Stimulated activated CD4-positive, alpha-beta T cell treated with anti-CD3 and anti-CD28 coated beads, Interleukin-15, amount 100 ng/mL, for 48 hours (primary cell): ENCODE measurements at regions not wholly inside any gene's neighbourhood (a gene's known extent, or its start where the extent isn't known, plus 50 kb on each side); places are given as distances from the start of the nearest gene placed in this dataset.
"Not testable (repeated sequence)": the region's sequence is repeated elsewhere in the genome, so short reads cannot be mapped to it uniquely, and the experiment has no call there.

Source experiments
- DNase-seq, 2 donors: peaks; one replicate each; pipeline ENCODE4 v3.0.0-alpha.2; 2020; ENCODE audit warnings: low read depth in 2 of 2

- DNase-seq: no peak
Observed at GRCh38 chr6:4677011-4677750, 99.0 kb upstream of the CDYL start.

- no peak for DNase-seq
Observed at GRCh38 chr6:4676016-4676415, 100.2 kb upstream of the CDYL start.

- no peak for DNase-seq
Observed at GRCh38 chr6:4675121-4675520, 101.1 kb upstream of the CDYL start.

- DNase-seq: no peak
Observed at GRCh38 chr6:4673861-4674260, 102.3 kb upstream of the CDYL start.

- DNase-seq: no peak
Observed at GRCh38 chr6:4672772-4673171, 103.4 kb upstream of the CDYL start.

- no peak for DNase-seq
Observed at GRCh38 chr6:4671587-4672115, 104.6 kb upstream of the CDYL start.

GRCh38 chr6:4670824-4671409 lies 105.3 kb upstream of the CDYL start:
- no peak for DNase-seq

GRCh38 chr6:4670290-4670689 lies 105.9 kb upstream of the CDYL start:
- no peak for DNase-seq

GRCh38 chr6:4668271-4669179 lies 107.7 kb upstream of the CDYL start:
- DNase-seq: no peak

- no peak for DNase-seq
Observed at GRCh38 chr6:4667591-4667990, 108.6 kb upstream of the CDYL start.

GRCh38 chr6:4666886-4667513 lies 109.2 kb upstream of the CDYL start:
- no peak for DNase-seq

- DNase-seq: no peak
Observed at GRCh38 chr6:4665489-4666417, 110.5 kb upstream of the CDYL start.

- no peak for DNase-seq
Observed at GRCh38 chr6:4664911-4665310, 111.3 kb upstream of the CDYL start.

GRCh38 chr6:4664117-4664626 lies 112.0 kb upstream of the CDYL start:
- DNase-seq: no peak

- no peak for DNase-seq
Observed at GRCh38 chr6:4662886-4663285, 113.3 kb upstream of the CDYL start.

- no peak for DNase-seq
Observed at GRCh38 chr6:4661391-4661790, 114.8 kb upstream of the CDYL start.

- DNase-seq: no peak
Observed at GRCh38 chr6:4660377-4661321, 115.6 kb upstream of the CDYL start.

- DNase-seq: not testable (repeated sequence)
Observed at GRCh38 chr6:4659719-4660118, 116.5 kb upstream of the CDYL start.

GRCh38 chr6:4658486-4658885 lies 117.7 kb upstream of the CDYL start:
- DNase-seq: no peak
